Head of caudate nucleus (tissue), 42 donors: ENCODE measurements at regions not wholly inside any gene's neighbourhood (a gene's known extent, or its start where the extent isn't known, plus 50 kb on each side); places are given as distances from the start of the nearest gene placed in this dataset.
"Not testable (repeated sequence)": the region's sequence is repeated elsewhere in the genome, so short reads cannot be mapped to it uniquely, and the experiment has no call there.

Source experiments
- DNase-seq, 42 donors: peaks; one replicate each; pipeline versions ENCODE4 v3.0.0 to v3.0.0-alpha.2; 2020 to 2021; ENCODE audit warnings: mixed read lengths in 7 of 42
- intact Hi-C: fragments of 100-400 bp; cut with DNase I; formaldehyde crosslinking; loops from one replicate; pipeline ENCODE4 v1.15.0; 2022

DNA sequence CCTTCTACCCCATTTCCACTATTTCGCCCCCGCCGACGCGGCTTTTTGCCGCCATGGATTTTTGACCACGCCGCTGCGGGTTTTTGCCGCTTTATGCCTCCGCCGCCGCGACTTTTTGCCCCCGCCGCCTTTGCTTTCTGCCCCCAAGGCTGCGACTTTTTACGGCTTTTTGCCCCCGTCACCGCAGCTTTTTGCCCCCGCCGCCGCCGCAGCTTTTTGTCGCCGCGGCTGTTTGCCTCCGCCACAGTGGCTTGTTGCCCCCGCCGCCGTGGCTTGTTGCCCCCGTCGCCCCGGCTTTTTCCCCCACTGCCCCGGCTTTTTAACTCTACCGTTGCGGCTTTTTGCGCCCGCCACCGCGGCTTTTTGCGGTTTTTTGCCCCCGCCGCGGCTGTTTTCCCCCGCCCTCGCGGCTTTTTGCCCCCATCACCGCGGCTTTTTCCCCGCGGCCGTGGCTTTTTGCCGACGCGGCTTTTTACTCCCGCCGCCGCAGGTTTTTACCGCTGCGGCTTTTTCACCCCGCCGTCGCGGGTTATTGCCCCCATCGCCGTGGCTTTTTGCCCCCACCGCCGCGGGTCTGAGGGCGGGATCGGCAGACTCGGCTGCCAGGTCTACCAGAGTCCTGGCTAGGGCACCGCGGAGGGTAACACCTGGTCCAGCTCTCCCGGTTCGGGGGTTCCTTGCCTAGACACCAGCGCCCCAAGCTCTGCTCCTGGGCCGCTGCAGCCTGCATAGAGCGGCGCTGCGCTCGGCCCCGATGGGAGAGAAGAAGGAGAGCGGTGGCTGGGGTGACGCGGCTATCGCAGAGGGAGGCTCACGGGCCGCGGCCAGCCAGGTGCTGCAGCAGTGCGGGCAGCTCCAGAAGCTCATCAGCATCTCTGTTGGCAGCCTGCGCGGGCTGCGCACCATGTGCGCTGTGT is 562.7 kb upstream of the WSB1 start:
- DNase-seq, result peak in 2 of 42 donors; percentile 3 to 11
- intact Hi-C loops, result no loop called here

DNA sequence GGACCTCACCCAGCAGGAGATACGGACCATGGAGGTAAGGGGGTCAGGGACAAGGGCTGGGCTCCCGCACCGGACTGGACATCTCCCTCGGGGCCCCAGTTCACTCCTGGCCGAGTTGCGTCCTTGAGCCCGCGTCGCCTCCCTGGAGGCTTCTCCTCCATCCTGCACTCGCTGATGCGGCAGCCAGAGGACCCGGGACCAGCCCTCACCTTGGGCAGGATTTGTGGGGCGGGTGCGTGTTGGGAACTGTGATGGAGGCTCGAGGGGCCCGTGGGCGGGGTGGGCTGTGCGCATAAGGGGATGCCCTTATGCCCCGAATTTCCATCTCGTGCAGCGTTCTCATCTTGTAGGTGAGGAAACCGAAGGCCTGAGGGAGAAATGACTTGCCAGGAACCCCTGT is 562.0 kb upstream of the WSB1 start:
- DNase-seq, result peak in 1 of 42 donors; percentile 11
- intact Hi-C loops, result not testable (repeated sequence)

GRCh38 chr17:26734775-26735174 is 559.1 kb upstream of the WSB1 start:
- DNase-seq, intact Hi-C loops: not testable (repeated sequence)

GRCh38 chr17:26735977-26736376 is 557.9 kb upstream of the WSB1 start:
- intact Hi-C loops, DNase-seq: not testable (repeated sequence)

DNA sequence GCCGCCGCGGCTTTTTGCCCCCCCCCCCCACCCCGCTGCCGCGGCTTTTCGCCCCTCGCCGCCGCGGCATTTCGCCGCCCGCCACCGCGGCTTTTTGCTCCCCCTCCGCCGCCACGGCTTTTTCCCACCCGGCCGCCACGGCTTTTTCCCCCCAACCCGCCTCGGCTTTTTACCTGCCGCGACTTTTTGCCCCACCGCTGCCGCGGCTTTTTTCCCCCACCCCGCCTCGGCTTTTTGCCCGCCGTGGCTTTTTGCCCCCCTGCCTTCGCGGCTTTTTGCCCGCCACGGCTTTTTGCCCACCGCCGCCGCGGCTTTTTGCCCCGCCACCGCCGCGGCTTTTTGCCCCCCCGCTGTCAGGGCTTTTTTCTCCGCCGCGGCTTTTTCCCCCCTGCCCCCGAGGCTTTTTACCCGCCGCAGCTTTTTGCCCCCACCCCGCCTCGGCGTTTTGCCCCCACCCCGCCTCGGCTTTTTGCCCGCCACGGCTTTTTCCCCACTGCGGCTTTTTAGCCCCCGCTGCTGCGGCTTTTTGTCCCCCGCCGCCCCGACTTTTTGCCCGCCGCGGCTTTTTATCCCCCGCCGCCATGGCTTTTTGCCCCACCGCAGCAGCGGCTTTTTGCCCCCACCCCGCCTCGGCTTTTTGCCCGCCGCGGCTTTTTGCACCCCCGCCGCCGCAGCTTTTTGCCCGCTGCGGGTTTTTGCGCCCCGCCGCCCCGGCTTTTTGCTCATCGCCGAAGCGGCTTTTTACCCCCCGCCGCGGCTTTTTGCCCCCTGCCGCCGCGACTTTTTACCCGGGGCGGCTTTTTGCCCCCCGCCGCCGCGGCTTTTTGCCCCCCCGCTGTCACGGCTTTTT is 527.8 kb upstream of the WSB1 start:
- peak in 1 of 42 donors; percentile 40 for DNase-seq
- intact Hi-C loops, result no loop called here

DNA sequence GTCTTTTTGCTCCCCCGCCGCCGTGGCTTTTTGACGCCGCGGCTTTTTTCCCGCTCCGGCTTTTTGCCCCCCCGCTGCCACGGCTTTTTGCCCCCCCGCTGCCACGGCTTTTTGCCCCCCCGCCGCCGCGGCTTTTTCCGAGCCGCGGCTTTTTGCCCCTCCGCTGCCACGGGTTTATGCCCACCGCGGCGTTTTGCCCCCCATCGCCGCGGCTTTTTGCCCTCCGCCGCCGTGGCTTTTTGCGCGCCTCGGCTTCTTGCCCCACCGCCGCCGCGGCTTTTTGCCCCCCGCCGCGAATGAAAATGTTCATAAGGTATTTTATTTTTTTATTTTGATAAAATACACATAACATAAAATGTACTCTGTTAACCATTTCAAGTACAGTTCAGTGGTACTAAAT is 527.2 kb upstream of the WSB1 start:
- intact Hi-C loops, result no loop called here
- no peak for DNase-seq

- intact Hi-C loops, result no loop called here
- peak in 1 of 42 donors; percentile 12 for DNase-seq
Measured at GRCh38 chr17:26773189-26774188, 520.4 kb upstream of the WSB1 start.

DNA sequence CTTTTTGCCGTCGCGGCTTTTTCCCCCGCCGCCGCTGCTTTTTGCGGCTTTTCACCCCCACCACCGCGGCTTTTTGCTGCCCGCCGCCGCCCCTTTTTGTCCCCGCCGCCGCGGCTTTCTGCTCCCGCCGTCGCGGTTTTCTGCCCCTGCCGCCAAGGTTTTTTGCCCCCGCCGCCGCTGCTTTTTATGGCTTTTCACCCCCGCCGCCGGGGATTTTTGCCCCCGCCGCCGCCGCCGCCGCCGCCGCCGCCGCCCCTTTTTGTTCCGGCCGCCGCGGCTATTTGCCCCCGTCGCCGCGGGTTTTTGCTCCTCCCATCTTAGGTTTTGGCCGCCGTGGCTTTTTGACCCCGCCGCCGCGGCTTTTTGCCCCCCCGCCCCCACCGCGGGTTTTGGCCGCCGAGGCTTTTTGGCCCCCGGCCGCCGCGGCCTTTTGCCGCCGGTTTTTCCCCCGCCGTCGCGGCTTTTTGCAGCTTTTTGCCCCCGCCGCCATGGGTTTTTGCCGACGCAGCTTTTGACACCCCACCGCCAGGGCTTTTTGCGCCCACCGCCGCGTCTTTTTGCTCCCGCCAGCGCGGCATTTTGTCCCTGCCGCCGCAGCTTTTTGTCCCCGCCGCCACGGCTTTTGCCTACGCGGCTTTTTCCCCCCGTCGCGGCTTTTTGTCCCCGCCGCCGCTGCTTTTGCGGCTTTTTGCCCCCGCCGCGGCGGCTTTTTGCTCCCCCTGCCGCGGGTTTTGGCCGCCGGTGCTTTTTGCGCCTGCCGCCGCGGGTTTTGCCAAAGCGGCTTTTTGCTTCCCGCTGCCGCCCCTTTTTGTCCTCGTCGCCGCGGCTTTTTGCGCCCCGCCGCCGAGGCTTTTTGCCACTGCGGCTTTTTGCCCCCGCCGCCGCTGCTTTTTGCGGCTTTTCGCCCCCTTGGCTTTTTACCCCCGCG is 519.4 kb upstream of the WSB1 start:
- DNase-seq, result no peak
- intact Hi-C loops, result no loop called here

GRCh38 chr17:26775219-26775822 is 518.6 kb upstream of the WSB1 start:
- DNase-seq, result no peak
- intact Hi-C loops, result no loop called here

DNA sequence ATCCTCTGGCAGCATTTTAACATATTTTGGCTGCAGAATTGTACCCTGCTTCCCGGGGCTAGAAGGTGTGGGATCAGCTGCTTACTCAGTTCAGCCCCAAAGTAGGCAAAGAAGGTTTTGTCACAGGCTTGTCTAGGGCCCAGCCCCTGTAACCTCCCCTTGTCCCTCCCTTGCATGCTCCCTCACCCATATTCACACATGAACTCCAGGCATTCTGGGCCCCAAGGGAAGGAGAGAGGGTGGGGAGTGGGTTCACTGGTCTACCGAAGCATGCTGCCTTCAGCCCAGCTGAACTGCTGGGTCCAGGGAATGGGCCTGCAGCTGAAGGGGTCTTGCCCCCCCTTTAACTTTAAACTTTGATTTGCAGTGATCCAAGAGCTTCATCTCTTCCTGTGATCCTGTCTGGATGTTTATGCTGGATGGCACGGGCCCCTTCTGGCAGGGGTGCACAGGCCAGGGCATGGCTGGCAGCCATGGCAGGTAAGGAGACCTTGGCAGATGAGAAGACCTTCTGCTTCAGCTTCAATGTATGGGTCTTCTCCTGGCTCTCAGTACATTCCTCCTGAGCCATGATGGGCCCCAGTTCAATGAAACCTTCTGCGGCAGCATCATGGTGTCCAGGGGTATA is 513.6 kb upstream of the WSB1 start:
- intact Hi-C loops, DNase-seq: not testable (repeated sequence)

DNA sequence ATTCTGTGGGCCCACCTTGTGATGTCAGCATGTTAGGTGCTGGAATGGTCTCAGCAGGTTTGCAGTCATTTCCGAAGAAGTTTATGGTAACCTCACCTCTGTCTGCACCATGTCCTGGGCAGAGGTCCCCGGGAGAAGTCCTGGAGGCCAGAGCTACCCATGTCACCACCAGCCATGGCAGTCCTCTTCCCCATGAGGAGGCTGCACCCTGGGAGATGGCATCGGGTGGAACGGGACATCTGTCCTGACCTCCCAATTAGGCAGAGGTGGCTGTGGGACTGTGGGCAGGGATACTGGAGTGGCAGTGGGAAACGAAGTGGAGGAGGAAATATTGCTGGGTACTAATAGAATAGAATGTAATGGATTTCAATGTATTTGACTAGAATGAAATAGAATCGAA is 511.8 kb upstream of the WSB1 start:
- DNase-seq, result no peak

GRCh38 chr17:26792486-26792885 is 501.4 kb upstream of the WSB1 start:
- DNase-seq, result no peak
- intact Hi-C loops, result no loop called here

More for the DNA sequence above, 511.8 kb upstream of the WSB1 start:
- intact Hi-C loops, result no loop called here

GRCh38 chr17:26807024-26807423 is 486.9 kb upstream of the WSB1 start:
- no peak for DNase-seq
- intact Hi-C loops, result no loop called here

DNA sequence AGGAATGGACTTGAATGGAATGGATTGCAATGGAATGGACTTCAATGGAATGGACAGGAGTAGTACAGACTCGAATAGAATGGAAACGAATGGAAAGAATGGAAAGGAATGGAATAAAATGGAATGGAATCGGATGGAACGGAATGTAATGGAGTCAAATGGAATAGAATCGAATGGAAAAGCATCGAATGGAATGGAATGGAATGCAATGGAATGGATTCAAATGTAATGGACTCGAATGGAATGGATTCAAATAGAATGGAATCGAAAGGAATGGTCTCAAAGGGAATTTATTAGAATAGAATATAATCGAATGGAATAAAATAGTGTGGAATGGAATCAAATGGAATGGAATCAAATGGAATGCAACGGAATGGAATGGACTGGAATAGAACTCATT is 484.9 kb upstream of the WSB1 start:
- intact Hi-C loops, result no loop called here
- no peak for DNase-seq

GRCh38 chr17:26818736-26819135 is 475.2 kb upstream of the WSB1 start:
- DNase-seq, result no peak
- intact Hi-C loops, result no loop called here
